ENCODE measurements at regions not wholly inside any gene's neighbourhood (a gene's known extent, or its start where the extent isn't known, plus 50 kb on each side); places are given as distances from the start of the nearest gene placed in this dataset.

GRCh38 chrX:38902972-38903492 is 101.8 kb downstream of the MID1IP1 start:
- H3K4me2 ChIP-seq (ENCODE audit: low read length) = no peak overlapping the region
- no peak overlapping the region for H3K9ac ChIP-seq (ENCODE audit: low read length)
- H3K9me2 ChIP-seq (ENCODE audit: insufficient read depth, low read length) = no peaks in the 10 kb centered on the region
- H3K9me3 ChIP-seq (ENCODE audit: low read length) = no peaks in the 10 kb centered on the region
- H3K4me3 ChIP-seq (ENCODE audit: low read length) = no peak overlapping the region
- H3K79me2 ChIP-seq (replicated peaks; ENCODE audit: insufficient read depth, low read length) = no peaks in the 10 kb centered on the region
- H3K36me3 ChIP-seq (ENCODE audit: insufficient read depth, low read length) = no peaks in the 10 kb centered on the region
- H3K27me3 ChIP-seq (ENCODE audit: insufficient read depth, low read depth, low read length) = no peaks in the 10 kb centered on the region
- TF ChIP-seq POLR2AphosphoS5 (IDR thresholded peaks at IDR 0.05) (no peak), EZH2 (IDR thresholded peaks at IDR 0.05; ENCODE audit: borderline replicate concordance, insufficient read depth, low read length, poor library complexity, severe bottlenecking) (no peak), MXI1 (conservative IDR thresholded peaks at IDR 0.05; ENCODE audit: poor library complexity, severe bottlenecking) (no peak)
- no peaks in the 10 kb centered on the region for H3F3A ChIP-seq (ENCODE audit: insufficient read depth, low read length, poor library complexity, severe bottlenecking)
- no peak overlapping the region for H3K27ac ChIP-seq (ENCODE audit: low read length)
- H4K20me1 ChIP-seq (ENCODE audit: insufficient read depth) = no peaks in the 10 kb centered on the region
- H2AFZ ChIP-seq (ENCODE audit: low read depth, low read length) = no peak overlapping the region

GRCh38 chrX:38916801-38917200 is 115.5 kb downstream of the MID1IP1 start:
- Histone ChIP-seq H3K79me2 (replicated peaks; ENCODE audit: insufficient read depth, low read length) (no peaks in the 10 kb centered on the region), H3K9me2 (ENCODE audit: insufficient read depth, low read length) (no peaks in the 10 kb centered on the region), H3K9me3 (ENCODE audit: low read length) (no peaks in the 10 kb centered on the region), H3K36me3 (ENCODE audit: insufficient read depth, low read length) (no peaks in the 10 kb centered on the region), H3K27ac (ENCODE audit: low read length) (no peak overlapping the region), H3K4me3 (ENCODE audit: low read length) (no peak overlapping the region), H3K9ac (ENCODE audit: low read length) (no peak overlapping the region), H3K4me2 (ENCODE audit: low read length) (no peak overlapping the region), H2AFZ (ENCODE audit: low read depth, low read length) (no peak overlapping the region), H4K20me1 (ENCODE audit: insufficient read depth) (no peaks in the 10 kb centered on the region), H3F3A (ENCODE audit: insufficient read depth, low read length, poor library complexity, severe bottlenecking) (no peaks in the 10 kb centered on the region), H3K27me3 (ENCODE audit: insufficient read depth, low read depth, low read length) (no peaks in the 10 kb centered on the region)
- no peak for TF ChIP-seq POLR2AphosphoS5 (IDR thresholded peaks at IDR 0.05)
- TF ChIP-seq TAF1 (IDR thresholded peaks at IDR 0.05; ENCODE audit: low read depth) = no peak
- TF ChIP-seq EZH2 (IDR thresholded peaks at IDR 0.05; ENCODE audit: borderline replicate concordance, insufficient read depth, low read length, poor library complexity, severe bottlenecking) = no peak
- TF ChIP-seq SMC3 (conservative IDR thresholded peaks at IDR 0.05; ENCODE audit: poor library complexity) = no peak
- no peak for TF ChIP-seq RAD21 (conservative IDR thresholded peaks at IDR 0.05)
- TF ChIP-seq REST (IDR thresholded peaks at IDR 0.05; ENCODE audit: borderline replicate concordance) = no peak
- no peak for TF ChIP-seq EP300 (conservative IDR thresholded peaks at IDR 0.05; ENCODE audit: poor library complexity, severe bottlenecking)
- no peak for TF ChIP-seq MXI1 (conservative IDR thresholded peaks at IDR 0.05; ENCODE audit: poor library complexity, severe bottlenecking)
- no peak for TF ChIP-seq CTCF (IDR thresholded peaks at IDR 0.05; ENCODE audit: poor library complexity, severe bottlenecking)
